Panc1 (cell line): ENCODE measurements at regions not wholly inside any gene's neighbourhood (a gene's known extent, or its start where the extent isn't known, plus 50 kb on each side); places are given as distances from the start of the nearest gene placed in this dataset.

Experiments
- CTCF ChIP-seq: fragments of 450-650 bp; IDR thresholded peaks from 2 replicates; pipeline ENCODE4 v1.5.1; 2017; ENCODE audit warnings: mild to moderate bottlenecking
- POLR2AphosphoS5 ChIP-seq: IDR thresholded peaks from 2 replicates; pipeline ENCODE4 v1.6.1; 2012; ENCODE audit warnings: mild to moderate bottlenecking, low read depth, low read length, moderate library complexity
- TCF7L2 ChIP-seq: IDR thresholded peaks from 2 replicates; pipeline ENCODE4 v1.6.1; 2011; ENCODE audit warnings: mild to moderate bottlenecking, low read depth, low read length, inconsistent platforms
- TF ChIP-seq, protein P1 (sequence below), 2 experiments: IDR thresholded peaks; 2 replicates each; pipeline ENCODE4 v1.6.1; 2011 to 2012; ENCODE audit warnings: low read depth in 2 of 2, control low read depth in 1 of 2, low read length in 1 of 2, mild to moderate bottlenecking in 1 of 2, moderate library complexity in 1 of 2; ENCODE audit not compliant: insufficient read depth in 1 of 2

- TF ChIP-seq CTCF (no peak), TCF7L2 (no peak), POLR2AphosphoS5 (no peak)
- TF ChIP-seq, protein P1, sequence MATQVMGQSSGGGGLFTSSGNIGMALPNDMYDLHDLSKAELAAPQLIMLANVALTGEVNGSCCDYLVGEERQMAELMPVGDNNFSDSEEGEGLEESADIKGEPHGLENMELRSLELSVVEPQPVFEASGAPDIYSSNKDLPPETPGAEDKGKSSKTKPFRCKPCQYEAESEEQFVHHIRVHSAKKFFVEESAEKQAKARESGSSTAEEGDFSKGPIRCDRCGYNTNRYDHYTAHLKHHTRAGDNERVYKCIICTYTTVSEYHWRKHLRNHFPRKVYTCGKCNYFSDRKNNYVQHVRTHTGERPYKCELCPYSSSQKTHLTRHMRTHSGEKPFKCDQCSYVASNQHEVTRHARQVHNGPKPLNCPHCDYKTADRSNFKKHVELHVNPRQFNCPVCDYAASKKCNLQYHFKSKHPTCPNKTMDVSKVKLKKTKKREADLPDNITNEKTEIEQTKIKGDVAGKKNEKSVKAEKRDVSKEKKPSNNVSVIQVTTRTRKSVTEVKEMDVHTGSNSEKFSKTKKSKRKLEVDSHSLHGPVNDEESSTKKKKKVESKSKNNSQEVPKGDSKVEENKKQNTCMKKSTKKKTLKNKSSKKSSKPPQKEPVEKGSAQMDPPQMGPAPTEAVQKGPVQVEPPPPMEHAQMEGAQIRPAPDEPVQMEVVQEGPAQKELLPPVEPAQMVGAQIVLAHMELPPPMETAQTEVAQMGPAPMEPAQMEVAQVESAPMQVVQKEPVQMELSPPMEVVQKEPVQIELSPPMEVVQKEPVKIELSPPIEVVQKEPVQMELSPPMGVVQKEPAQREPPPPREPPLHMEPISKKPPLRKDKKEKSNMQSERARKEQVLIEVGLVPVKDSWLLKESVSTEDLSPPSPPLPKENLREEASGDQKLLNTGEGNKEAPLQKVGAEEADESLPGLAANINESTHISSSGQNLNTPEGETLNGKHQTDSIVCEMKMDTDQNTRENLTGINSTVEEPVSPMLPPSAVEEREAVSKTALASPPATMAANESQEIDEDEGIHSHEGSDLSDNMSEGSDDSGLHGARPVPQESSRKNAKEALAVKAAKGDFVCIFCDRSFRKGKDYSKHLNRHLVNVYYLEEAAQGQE (IDR thresholded peaks at IDR 0.05; ENCODE audit: insufficient read depth in 1 of 2, low read depth in 2 of 2, low read length in 1 of 2), result no peak
Measured at GRCh38 chr20:48176139-48176538, 390.9 kb upstream of the SULF2 start.
